HG03097 (cell line): ENCODE measurements at regions not wholly inside any gene's neighbourhood (a gene's known extent, or its start where the extent isn't known, plus 50 kb on each side); places are given as distances from the start of the nearest gene placed in this dataset.

Experiments used
- ATAC-seq: cut with Tn5 transposase; IDR thresholded peaks from one replicate; pipeline ENCODE4 v1.9.1; 2021; ENCODE audit not compliant: unreplicated experiment, low FRiP score

DNA sequence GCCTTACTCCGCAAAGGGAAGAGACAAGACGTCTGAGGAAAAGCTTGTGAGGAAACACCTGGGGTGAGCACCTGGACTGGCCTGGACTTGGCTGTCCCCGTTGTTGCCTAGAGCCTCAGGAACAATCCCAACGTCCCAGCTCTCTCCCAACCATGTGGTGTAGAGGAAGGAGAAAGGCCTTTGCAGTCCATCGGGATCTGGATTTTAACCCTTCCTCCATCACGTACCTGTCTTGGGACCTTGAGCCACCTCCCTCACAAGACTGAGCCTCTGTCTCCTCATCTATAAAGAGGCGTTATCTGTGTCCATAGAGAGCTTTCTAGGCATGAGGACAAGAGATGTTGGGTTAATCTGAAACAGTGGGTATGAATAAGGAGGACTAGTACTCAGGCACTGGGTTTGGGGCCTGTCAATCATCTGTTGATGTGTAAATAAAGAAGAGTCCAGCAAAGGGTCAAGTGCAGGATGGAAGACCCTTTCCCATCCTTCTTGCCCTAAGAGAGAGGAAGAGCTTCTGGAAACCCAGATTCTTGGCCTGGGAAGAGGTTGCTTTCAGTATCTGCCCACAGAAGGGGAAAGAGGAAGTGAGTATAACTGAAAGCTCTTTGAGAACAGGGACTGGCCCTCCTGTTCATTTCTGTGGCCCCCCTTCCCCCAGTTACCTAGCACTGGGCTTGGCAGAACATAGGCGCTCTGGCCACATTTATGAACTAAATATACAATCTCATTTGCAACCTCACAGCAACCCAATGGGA lies 137.1 kb downstream of the PJA1 start:
- ATAC-seq, result peak; percentile 85

DNA sequence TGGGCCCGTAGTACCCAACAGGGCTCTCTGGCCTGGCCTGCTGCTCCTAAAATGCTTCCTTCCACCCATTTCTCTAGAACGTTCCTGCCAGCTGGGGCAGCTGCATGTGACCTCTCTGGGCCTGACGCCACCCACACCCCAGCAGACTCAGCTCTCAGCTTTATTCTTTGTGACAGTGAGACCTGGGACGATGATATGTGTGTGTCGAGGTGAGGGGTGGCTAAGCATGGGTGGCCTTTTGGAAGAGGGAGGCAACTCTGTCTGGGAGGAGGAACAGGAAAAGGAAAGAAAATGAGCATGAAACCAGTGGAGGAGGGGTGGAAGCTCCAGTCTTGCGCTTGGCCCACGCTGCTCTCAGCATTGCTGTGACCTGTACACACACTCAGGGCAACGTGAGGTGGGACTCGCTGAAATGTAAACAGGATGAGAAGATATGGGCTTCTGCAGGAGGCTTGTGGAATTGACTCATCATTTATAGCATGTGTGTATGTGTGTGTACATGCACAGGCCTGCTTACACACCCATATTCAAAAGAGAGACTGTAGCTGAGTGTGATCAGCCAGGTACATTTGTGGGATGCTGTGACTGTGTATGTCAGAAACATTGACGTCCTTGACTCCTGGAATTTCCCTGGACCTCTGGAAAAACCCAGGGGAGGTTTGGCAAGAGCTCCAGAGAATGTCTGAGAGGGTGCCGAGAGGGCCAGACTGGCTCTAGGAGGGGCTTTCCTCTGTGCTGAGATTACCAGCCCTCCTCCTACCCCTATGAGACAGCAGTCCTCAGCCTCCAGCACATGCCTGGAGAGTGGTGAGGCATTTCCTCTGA lies 137.9 kb downstream of the PJA1 start:
- ATAC-seq, result no peak

DNA sequence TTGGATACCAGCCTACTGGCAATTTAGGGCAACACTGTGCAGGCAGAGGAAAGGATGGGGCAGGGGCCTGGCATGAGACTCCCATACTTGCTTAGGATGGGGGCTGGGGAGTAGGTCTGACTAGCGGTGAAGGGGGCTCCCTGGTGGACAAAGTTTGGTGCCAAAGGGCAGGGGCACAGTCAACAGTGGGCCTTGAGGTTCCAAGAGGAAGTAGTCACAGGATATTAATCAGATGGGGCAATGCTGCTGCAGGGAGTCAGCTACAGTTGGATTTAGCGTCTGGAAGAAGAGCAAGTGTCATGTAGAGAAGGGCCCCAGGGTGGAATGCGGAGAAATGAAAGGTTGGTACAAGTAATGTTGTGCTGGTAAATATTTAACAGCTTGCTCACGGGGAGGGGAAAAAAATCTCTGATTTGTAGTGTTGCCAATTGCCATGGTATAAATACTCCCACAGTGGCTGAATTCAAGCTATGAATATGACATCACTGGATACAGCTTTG lies 139.4 kb downstream of the PJA1 start:
- ATAC-seq, result no peak

DNA sequence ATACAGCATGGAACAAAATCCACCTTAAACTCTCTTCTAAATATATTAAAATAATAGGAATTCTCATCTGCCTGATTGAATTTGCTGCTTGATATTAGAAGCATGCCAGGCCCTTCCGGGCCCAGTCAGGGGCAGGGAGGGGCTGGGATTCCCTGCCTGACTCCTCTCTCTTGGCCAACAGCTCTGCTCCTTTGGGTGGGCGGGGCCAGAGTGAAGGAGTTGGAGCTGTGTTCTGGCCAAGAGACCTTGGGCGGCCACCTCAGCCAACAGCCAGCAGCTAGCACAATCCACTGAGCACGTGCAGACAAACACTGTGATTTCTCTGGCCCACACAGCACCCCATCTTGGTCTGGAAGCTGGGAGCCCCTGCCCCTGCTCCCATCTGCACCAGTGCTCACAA lies 140.3 kb downstream of the PJA1 start:
- no peak for ATAC-seq

DNA sequence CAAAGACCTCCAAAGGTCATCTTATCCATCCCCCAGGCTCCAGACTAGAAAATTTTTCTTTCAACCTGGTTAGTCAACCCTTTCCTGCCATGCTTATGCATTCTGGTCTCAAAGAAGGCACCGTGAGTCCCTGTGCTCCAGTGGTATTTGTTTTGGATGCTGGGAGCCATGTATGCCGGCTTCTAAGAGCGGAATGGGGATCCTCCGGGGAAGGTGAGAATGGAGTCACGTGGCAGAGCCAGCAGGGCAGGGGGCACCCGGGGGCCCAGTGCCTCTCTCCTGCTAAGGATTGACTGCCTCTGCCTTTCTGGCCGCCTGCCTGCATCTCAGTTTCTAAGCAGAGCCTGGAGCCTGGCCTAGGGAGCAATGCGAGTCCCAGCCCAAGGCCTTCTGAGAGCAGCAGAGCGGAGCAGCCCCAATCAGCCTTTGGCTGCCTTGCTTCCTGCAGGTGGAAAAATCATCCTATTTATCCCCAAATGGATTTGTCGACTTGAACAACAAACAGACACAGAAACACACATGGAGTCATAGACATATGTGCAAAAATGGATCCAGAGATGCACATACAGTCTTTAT lies 141.0 kb downstream of the PJA1 start:
- ATAC-seq, result no peak

DNA sequence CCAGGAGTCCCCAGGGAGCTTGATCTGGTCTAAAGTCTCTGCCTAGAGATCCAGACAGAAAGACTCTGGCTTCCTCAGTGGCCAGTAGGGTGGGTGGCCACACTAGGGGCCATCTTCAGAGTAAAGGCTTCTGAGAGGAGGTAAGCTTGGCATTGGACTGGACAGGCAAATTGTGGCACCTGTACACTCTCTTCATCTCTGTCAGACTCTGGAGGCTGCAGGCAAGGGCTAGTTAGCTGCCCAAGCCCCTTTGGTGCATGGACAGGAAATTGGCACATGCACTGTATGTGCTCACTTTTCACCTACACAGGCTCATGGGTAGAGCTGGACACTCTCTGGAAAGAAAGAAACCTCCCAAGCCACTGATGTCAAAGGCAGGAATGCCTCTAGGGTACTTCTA lies 142.8 kb downstream of the PJA1 start:
- no peak for ATAC-seq

DNA sequence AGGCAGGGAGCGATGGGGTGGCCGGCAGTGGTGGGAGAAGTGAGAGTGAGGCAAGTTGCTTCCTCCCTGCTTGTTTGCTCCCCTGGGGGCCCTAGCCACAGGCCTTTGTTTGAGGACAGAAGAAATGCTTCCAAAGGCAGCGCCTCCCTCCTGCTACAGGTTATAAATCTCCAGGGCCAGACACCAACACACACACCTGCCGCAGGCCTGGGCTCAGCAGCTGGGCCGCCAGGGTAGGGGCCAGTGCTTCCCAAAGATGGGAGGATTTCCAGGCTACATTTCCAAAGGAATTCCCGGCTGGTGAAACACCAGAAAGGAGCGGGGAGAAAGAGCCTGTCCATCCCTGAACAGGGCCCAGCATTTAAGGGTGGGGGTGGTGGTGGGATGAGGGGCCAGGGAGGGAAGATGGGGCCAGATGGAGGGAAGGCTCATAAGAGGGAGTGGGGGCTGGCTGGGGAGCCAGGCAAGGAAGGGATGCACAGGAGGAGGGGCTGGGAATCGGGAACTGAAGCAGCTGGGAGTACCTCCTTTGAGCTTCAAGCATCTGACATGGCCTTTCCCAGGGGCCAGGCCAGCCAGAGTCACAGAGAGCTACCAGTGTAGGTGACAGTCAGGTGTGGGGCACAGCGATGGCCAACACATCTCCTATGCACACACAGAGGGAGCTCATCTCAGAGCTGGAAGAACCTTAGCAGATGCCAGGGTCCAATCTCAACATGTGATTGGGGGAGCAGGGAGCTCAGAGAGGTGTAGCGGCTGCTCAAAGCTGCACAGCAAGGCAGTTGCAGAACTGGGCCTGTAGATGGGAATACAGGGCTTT lies 143.9 kb downstream of the PJA1 start:
- ATAC-seq, result no peak

DNA sequence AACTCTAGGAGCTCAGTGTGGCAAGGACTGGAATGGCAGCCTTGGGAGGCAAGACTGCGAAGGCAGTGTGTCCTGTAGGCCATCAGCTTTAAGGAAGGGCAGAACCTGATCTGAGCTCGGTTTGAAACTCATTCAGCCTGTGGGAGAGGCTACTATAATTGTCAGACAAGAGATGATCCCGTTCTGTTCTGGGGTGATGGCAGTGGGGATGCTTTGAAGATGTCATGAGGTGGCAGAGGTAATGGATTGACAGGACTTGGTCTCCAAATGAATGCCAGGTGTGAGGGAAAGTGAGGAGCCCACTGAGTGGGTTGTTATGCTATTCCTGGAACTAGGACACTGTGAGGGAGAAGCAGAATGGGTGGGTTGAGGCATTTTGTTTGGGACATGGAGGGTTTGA lies 144.9 kb downstream of the PJA1 start:
- ATAC-seq, result no peak

DNA sequence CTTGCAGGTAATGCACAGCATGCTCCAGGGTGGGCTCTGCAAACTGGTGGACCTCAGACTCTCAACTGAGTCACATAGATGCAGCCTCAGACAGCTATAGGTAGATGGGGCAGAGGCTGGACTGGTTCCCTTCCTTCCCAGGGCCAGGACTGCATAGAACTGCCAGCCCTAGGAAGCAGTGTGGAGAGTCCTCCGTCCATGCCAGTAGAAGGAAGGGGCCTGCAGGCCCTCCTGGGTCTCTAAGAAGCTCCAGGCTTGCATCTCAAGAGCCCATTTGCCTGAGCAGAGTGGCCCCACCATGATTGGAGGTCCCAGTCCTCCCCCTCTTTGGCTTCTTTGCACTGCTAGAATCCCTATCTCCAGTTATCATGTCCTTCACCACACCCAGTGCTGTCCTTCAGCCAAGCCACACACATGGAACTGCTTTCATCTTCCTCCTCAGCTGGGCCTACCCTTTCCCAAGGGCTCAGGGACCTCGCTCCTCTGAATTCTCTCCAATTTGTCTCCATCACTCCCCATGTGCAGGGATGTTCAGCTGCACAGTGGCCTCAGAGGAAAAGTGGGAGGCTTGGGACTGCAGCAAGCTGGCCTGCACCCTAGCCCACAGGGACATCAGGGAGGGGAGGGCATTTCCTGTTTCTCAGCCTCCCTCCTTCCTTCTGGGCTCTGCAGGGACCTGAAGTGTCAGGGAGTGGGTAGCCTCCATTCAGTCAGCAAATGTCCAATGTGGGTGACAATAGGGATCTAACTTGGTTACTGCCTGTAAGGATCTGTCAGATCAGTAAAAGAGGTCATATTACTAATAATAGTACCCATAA lies 146.0 kb downstream of the PJA1 start:
- no peak for ATAC-seq

DNA sequence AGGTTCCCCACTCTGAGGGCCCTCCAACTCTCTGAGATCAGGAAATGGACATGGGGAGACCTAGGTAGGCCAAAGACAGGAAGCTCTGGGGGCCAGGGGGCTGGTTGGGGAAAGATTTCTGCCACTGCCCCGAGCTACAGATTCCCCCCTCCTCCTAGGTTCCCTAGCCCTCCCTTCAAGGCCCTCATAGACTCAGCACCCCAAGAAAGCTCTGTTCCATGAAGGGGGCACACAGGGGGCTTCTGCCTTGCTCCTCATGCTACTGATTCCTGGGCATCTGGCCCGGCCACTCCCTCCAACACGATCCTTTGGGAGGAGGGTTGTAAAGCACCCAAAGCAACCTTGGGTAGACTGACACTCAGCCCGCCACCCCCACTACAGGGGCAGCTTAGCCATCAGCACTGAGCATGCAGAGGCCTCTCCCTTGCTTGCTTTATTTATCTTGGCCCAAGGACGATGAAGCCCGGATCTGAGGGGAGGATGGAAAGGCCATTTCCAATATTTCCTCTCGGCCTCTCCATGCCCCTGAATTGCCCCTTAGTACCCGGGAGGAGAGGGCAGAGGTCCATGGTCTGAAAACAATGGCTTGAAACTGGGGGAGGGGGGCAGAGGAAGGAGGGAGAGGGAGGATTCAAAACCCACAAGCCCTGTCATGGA lies 146.7 kb downstream of the PJA1 start:
- ATAC-seq, result no peak

DNA sequence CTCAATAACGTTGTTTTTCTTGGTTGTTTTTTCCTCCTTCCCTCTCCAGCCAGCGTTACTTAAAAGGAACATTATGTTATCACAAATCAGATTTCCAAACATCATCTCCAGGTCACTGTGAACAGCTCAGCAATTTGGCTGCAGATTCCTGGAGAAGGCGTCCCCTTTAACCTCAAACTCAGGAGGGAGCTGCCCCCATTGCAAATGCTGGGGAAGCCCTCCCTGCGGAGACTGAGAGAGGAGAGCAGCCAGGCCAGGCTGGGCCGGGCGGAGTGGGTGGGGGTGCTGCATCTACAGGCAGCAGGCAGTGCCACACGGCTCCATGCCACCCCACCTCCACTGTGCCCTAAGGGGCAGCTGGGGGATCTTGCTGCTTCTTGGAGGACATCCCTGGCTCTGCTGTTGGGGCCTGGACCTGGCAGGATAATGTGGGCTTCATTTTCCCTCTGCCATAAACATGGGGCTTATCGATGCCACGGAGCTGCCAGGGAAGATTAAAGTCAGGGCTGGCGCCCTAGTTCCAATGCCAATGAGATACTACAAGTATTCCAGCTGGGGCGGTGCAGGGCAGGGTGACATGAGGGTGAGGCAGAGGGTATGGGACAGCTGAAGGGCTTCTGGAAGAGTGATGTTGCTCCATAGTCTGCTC lies 148.8 kb downstream of the PJA1 start:
- no peak for ATAC-seq

DNA sequence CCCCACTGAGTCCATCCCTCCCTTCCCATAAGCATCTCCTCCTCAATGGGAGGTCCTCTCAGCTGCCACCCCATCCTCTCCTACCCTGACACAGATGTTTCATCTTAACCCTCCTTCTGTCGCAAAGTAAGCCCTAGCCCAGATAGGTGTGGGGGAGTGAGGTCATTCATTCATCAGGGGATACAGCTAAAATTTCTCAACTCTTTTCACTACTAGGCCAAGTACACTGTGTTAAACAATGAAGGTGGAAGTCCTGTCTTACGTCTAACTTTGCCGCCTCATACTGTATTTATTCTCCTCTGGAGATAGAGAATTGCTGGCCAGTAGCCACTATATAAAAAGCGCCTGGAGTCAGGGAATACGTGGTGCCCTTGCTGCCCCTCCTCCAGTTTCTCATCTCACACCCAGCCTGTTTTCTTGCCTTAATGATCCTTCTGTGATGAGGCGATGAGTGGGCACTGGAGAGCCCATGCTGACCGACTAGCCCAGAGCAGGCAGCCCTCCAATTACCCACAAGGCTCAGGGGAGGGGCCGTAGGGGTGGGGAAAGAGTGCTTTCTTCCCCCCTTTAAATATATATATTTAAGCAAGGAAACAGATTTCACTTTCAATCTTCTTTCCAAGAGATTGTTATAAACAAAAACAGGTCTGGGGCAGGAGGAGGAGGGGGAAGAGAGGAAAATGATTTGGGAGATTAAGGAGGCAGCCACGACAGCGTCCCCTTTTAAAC lies 149.5 kb downstream of the PJA1 start:
- ATAC-seq, result no peak

DNA sequence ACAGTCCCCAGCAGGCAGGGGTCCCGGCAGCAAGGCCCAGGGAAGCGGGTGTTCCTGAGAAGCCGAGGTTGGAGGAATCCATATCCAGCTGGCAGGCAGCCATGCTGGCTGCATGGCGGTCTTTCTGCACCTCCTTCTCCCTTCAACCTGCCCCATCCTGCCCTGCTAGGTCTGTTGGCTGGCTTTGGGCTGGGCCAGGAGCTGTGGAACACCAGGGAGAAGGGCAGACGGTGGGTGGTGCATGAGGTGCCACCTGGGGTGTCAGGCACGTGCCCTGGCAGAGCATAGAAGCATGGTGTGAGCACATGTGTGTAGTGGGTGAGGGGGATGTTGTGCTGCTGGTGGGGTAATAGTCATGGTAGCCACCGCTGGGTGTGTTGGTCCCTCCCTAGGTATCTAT lies 150.1 kb downstream of the PJA1 start:
- no peak for ATAC-seq

DNA sequence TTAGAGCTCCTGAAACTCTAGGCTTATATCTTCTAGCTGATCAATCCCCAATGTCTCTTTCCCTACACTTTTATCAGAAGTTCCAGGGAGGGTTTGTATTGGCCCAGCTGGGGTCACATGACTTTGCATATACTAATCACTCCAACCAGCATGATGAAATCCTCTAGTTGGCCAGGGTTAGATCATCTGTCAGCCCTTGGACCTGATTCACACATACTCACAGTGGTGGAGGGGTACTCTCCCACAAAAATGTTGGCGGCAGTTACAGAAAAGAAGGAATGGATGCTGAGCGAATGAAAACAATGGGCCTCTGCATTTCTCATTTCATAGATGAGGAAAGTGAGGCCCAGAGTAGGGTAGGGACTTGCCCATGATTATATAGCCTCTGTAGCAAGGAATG lies 151.1 kb downstream of the PJA1 start:
- ATAC-seq, result no peak

DNA sequence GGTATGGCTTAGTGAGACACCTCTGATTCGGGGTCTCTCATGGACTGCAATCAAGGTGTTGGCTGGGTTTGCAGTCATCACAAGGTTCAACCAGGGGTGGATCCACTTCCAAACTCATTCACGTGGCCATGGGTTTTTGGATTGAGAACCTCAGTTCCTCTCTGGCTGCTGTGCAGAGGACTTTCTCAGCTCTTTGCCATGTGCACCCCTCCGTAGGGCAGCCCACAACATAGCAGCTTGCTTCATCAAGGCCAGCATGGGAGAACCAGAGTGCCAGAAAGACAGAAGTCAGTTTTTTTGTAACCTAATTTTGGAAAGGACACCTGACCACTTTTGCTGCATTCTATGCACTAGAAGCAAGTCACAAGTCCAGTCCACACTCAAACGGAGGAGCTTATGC lies 154.9 kb downstream of the PJA1 start:
- ATAC-seq, result no peak

DNA sequence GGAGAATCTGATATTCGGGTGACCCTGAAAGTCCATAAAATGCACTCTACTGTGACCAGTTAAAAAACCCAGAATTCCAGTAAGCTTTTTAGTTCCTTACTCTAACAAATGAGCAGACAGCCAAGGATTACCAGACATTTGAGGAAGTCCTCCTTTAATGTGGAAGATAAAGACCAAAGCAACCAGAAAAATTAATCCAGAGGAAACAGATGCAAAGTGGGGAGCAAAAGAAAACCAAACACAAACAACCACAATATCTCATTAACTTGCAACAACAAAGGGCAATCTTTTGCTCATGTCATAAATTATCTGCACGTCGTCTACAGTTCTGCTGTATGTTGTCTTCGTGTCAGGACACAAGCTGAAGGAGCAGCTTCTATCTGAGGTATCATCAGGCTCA lies 164.4 kb downstream of the PJA1 start:
- no peak for ATAC-seq

DNA sequence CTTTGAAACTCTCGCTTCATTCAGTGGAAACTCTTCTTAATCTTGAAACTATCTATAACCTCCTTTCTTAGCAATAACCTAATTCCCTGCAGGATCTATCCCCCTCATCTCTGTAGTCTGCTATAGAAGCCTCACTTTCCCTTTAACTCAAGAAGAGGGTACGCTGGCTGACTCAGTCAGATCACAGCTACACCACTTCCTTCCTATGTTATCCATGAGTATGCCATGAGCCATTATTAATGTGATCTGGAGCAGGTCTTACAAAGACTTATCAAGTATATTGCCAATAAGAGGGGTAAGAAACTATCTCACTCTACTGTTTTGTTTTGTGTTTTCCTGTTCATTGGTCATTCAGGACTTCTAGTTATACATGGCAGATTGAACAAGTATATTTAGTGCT lies 165.3 kb downstream of the PJA1 start:
- ATAC-seq, result no peak

DNA sequence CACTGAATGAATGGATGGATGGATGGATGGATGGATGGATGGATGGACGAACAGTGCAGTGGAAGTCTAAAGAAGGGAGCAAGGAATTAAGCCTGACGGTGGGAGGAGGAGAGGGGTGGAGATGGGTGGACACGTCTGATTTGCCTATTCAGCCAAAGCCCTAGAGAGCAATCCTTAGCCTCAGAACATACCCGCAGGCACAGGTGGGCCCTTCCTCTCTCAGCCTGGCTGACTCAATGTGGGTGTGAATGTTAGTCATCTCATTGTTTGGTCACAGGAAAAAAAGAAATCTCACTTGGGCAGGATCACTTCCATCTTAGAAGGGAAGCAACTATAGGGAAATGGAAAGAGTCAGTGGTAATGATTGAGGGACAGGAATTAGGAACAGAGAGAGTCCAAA lies 165.9 kb downstream of the PJA1 start:
- no peak for ATAC-seq
